ENCODE measurements at regions not wholly inside any gene's neighbourhood (a gene's known extent, or its start where the extent isn't known, plus 50 kb on each side); places are given as distances from the start of the nearest gene placed in this dataset.

DNA sequence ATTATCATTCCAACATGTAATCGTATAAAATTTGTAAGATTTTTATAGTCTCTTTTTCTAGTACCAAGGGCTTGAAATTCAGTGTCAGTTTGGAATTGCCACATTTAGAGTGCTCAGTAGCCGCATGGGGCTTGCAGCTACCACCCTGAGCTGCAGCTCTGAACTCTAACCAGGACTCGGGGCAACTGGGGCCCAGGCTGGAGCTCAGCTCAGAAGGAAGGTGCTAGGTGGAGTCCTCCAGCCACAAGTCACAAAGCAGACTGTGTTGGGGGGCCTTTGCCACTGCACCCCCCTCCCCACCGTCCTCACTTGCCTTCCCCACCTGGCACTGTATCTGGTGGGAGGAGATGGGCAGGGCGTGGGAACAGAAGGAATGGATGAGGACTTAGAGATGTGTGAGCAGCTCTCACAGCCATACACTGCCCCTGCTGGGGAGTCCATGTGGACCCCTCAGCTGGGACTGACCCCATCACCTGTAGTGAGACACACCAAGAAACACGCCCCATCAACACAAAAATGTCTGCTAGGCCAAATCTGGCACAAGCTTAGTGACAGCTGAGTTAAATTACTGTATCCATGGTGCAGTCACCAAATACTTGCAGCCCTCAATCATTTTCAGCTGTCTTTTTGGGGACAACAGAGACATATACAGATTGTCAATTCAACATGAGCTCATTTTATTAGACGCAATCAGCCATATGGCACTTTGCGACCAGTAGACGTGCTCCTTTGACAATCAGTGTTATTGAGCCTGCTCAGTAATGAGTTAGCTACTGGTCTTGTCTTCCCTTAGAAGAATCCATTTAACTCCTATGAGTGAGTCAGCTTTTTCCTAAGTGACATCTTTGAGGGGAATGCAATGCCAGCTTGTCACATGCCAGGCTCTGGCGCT, 241.7 kb upstream of the RAB4A start:
- H3K27ac ChIP-seq (ENCODE audit: low read length) = no peak overlapping the region

GRCh38 chr1:229029879-229030235, 241.1 kb upstream of the RAB4A start:
- no peak overlapping the region for H3K27ac ChIP-seq (ENCODE audit: low read length)
- no peaks in the 10 kb centered on the region for H3K9me3 ChIP-seq (ENCODE audit: insufficient read depth, low read depth, low read length)
- peaks cover 23% of the 10 kb centered on the region for H3K4me1 ChIP-seq (ENCODE audit: insufficient read depth, low read length)
- no peak overlapping the region for H3K4me3 ChIP-seq (ENCODE audit: low read length)
- H3K27me3 ChIP-seq (ENCODE audit: insufficient read depth, low read length) = peaks cover 42% of the 10 kb centered on the region; the same call in 1 of the 2 replicates
- no peak overlapping the region for H3K9ac ChIP-seq (ENCODE audit: low read depth, low read length)
- H3K36me3 ChIP-seq (ENCODE audit: insufficient read depth, low read depth, low read length) = no peaks in the 10 kb centered on the region

More for the DNA sequence above, 241.7 kb upstream of the RAB4A start:
- Histone ChIP-seq H3K27me3 (ENCODE audit: insufficient read depth, low read length) (peaks cover 43% of the 10 kb centered on the region; the same call in 1 of the 2 replicates), H3K4me3 (ENCODE audit: low read length) (no peak overlapping the region), H3K9me3 (ENCODE audit: insufficient read depth, low read depth, low read length) (no peaks in the 10 kb centered on the region), H3K9ac (ENCODE audit: low read depth, low read length) (no peak overlapping the region), H3K36me3 (ENCODE audit: insufficient read depth, low read depth, low read length) (no peaks in the 10 kb centered on the region), H3K4me1 (ENCODE audit: insufficient read depth, low read length) (peaks cover 23% of the 10 kb centered on the region)

GRCh38 chr1:229030630-229031029, 240.3 kb upstream of the RAB4A start:
- H3K9me3 ChIP-seq (ENCODE audit: insufficient read depth, low read depth, low read length) = no peaks in the 10 kb centered on the region
- H3K27ac ChIP-seq (ENCODE audit: low read length) = no peak overlapping the region
- H3K9ac ChIP-seq (ENCODE audit: low read depth, low read length) = no peak overlapping the region
- H3K27me3 ChIP-seq (ENCODE audit: insufficient read depth, low read length) = peaks cover 34% of the 10 kb centered on the region; the same call in 1 of the 2 replicates
- H3K4me1 ChIP-seq (ENCODE audit: insufficient read depth, low read length) = peaks cover 18% of the 10 kb centered on the region
- H3K4me3 ChIP-seq (ENCODE audit: low read length) = no peak overlapping the region
- H3K36me3 ChIP-seq (ENCODE audit: insufficient read depth, low read depth, low read length) = no peaks in the 10 kb centered on the region

DNA sequence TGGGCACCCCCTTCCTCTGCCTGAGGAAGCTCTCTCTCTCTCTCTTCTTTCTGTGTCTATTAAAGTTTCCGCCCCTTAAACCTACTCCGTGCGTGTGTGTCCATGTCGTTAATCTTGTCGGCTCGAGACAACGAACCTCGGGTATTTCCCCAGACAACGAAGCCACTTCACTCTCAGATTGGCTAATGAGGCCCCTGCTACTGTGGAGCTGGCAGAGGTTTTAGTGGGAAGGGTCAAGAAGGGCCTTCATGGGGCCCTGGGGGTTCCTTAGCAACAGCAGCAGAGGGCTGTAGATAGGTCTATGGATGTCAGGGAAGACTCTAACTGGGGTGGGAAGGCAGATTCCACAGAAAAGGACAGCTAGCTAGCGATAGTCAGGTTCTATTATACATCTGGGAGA, 239.8 kb upstream of the RAB4A start:
- H3K36me3 ChIP-seq (ENCODE audit: insufficient read depth, low read depth, low read length) = no peaks in the 10 kb centered on the region
- no peak overlapping the region for H3K27ac ChIP-seq (ENCODE audit: low read length)
- H3K9ac ChIP-seq (ENCODE audit: low read depth, low read length) = no peak overlapping the region
- no peaks in the 10 kb centered on the region for H3K9me3 ChIP-seq (ENCODE audit: insufficient read depth, low read depth, low read length)
- H3K4me1 ChIP-seq (ENCODE audit: insufficient read depth, low read length) = peaks cover 17% of the 10 kb centered on the region
- H3K4me3 ChIP-seq (ENCODE audit: low read length) = no peak overlapping the region
- H3K27me3 ChIP-seq (ENCODE audit: insufficient read depth, low read length) = peaks cover 31% of the 10 kb centered on the region; the same call in 1 of the 2 replicates

DNA sequence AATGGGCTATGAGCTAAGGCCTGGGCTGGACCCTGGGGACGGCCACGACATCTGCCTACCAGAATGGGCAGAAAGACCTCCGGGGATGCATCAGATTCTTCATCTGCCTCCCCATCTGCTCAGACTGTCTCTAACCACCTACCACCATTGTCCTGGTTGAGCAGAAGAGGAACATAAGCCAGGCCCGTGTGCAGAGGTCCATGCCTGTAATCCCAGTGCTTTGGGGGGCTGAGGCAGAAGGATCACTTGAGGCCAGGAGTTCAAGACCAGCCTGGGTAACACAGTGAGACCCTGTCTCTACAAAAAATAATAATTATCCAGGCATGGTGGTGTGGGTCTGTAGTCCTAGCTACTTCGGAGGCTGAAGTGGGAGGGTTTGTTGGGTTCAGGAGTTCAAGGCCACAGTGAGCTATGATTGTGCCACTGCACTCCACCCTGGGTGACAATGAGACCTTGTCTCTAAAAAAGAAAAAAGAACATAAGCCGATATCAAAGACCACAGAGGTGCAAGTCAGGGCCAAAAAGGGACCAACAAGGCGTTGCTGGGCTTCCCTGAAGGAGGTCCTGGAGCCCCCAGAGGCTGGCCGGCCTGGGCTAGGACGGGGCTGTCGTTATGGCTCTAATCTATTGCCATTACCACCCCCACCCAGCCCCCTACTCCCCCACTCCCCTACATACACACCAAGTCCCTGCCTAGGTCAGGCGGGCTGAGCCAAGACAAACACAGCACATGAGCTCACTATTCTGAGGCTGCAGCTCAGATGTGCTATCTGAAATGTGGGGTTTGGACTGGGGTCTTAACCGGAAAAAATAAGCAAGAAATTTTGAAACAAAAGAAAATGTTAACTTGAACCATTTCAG, 239.2 kb upstream of the RAB4A start:
- H3K4me3 ChIP-seq (ENCODE audit: low read length) = no peak overlapping the region
- peaks cover 13% of the 10 kb centered on the region for H3K4me1 ChIP-seq (ENCODE audit: insufficient read depth, low read length)
- no peak overlapping the region for H3K27ac ChIP-seq (ENCODE audit: low read length)
- H3K27me3 ChIP-seq (ENCODE audit: insufficient read depth, low read length) = peaks cover 24% of the 10 kb centered on the region; the same call in 1 of the 2 replicates
- no peaks in the 10 kb centered on the region for H3K36me3 ChIP-seq (ENCODE audit: insufficient read depth, low read depth, low read length)
- no peaks in the 10 kb centered on the region for H3K9me3 ChIP-seq (ENCODE audit: insufficient read depth, low read depth, low read length)
- H3K9ac ChIP-seq (ENCODE audit: low read depth, low read length) = no peak overlapping the region

DNA sequence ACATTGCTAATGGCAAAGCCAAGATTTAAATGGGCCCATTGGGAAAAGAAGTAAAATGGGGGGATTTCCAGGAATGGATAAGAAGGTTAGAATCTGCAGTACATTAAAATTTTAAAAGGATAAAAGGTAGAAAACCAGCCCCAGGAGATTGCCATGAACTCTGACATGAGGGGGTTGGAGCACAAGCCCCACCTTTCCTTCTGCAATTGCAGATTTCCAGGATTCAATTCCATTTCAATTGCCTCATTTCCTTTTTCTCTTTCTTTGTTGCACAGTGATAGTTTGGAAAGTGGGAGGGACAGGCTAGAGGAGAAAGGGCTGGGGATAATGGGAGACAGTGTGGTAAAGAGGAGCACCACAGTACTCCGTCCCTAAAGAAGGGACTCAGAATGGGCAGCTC, 238.5 kb upstream of the RAB4A start:
- Histone ChIP-seq H3K27ac (ENCODE audit: low read length) (no peak overlapping the region), H3K36me3 (ENCODE audit: insufficient read depth, low read depth, low read length) (no peaks in the 10 kb centered on the region), H3K9ac (ENCODE audit: low read depth, low read length) (no peak overlapping the region), H3K9me3 (ENCODE audit: insufficient read depth, low read depth, low read length) (no peaks in the 10 kb centered on the region), H3K4me3 (ENCODE audit: low read length) (no peak overlapping the region), H3K4me1 (ENCODE audit: insufficient read depth, low read length) (peaks cover 9% of the 10 kb centered on the region), H3K27me3 (ENCODE audit: insufficient read depth, low read length) (peaks cover 18% of the 10 kb centered on the region; the same call in 1 of the 2 replicates)

GRCh38 chr1:229033480-229033879, 237.4 kb upstream of the RAB4A start:
- Histone ChIP-seq H3K27me3 (ENCODE audit: insufficient read depth, low read length) (peaks cover 15% of the 10 kb centered on the region; the same call in 1 of the 2 replicates), H3K4me1 (ENCODE audit: insufficient read depth, low read length) (peaks cover 9% of the 10 kb centered on the region), H3K36me3 (ENCODE audit: insufficient read depth, low read depth, low read length) (no peaks in the 10 kb centered on the region), H3K27ac (ENCODE audit: low read length) (no peak overlapping the region), H3K4me3 (ENCODE audit: low read length) (no peak overlapping the region), H3K9me3 (ENCODE audit: insufficient read depth, low read depth, low read length) (no peaks in the 10 kb centered on the region), H3K9ac (ENCODE audit: low read depth, low read length) (no peak overlapping the region)

DNA sequence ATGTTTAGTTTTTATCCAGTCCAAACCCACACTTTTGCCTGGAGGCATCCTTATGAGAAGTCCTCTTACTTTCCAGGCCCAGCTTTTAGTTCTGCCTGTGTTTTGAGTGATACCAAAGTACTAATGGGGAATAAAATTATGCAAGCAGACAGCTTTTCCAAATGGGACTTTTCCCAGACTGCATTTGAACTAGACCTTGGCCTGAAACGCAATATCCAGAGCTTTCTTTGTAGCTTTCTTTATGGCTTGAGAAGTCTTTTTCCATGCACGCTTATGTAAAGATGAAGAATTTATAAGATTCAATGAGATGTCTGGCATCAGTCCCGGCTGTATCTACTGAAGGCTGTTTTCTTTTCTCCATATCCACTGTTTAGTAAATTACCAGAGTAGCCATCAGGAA, 236.6 kb upstream of the RAB4A start:
- no peaks in the 10 kb centered on the region for H3K9me3 ChIP-seq (ENCODE audit: insufficient read depth, low read depth, low read length)
- H3K36me3 ChIP-seq (ENCODE audit: insufficient read depth, low read depth, low read length) = no peaks in the 10 kb centered on the region
- no peak overlapping the region for H3K27ac ChIP-seq (ENCODE audit: low read length)
- H3K9ac ChIP-seq (ENCODE audit: low read depth, low read length) = no peak overlapping the region
- H3K4me3 ChIP-seq (ENCODE audit: low read length) = no peak overlapping the region
- H3K27me3 ChIP-seq (ENCODE audit: insufficient read depth, low read length) = peaks cover 7% of the 10 kb centered on the region; the same call in 1 of the 2 replicates
- peaks cover 7% of the 10 kb centered on the region for H3K4me1 ChIP-seq (ENCODE audit: insufficient read depth, low read length)

DNA sequence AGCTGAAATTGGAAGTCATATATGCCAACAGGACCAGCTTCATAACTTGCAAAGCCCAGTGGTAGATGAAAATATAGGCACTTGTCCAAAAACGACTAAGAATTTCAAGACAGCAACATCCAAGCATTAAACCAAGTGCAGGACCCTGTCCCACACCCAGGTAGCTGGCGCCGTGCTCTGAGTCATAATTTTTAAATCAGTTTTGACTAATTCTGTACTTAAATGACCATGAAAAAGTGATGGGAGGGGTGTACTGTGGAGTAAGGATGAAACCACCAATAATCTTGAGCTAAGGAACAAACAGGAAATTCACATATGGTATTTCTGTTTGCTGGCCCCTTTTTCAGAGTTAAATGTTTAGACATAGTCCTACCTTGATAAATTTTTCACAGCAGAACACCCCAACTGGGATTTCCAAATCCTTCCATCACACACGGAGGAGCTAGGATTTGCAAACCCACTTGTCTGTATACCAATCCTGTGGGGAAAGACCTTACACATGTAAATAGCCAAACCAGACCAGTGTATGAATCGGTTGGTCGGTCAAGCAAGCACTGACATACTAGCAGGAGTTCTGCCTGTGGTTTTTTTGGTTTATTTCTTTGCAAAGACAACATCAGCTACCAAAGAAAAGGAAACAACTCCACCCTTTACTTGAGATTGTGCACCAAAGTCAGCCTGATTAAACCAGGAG, 235.7 kb upstream of the RAB4A start:
- no peak overlapping the region for H3K27ac ChIP-seq (ENCODE audit: low read length)
- no peak overlapping the region for H3K9ac ChIP-seq (ENCODE audit: low read depth, low read length)
- no peaks in the 10 kb centered on the region for H3K27me3 ChIP-seq (ENCODE audit: insufficient read depth, low read length)
- no peaks in the 10 kb centered on the region for H3K9me3 ChIP-seq (ENCODE audit: insufficient read depth, low read depth, low read length)
- peaks cover 7% of the 10 kb centered on the region for H3K4me1 ChIP-seq (ENCODE audit: insufficient read depth, low read length)
- H3K4me3 ChIP-seq (ENCODE audit: low read length) = no peak overlapping the region
- H3K36me3 ChIP-seq (ENCODE audit: insufficient read depth, low read depth, low read length) = no peaks in the 10 kb centered on the region

- Histone ChIP-seq H3K9ac (ENCODE audit: low read depth, low read length) (no peak overlapping the region), H3K27me3 (ENCODE audit: insufficient read depth, low read length) (no peaks in the 10 kb centered on the region), H3K4me1 (ENCODE audit: insufficient read depth, low read length) (peaks cover 6% of the 10 kb centered on the region), H3K9me3 (ENCODE audit: insufficient read depth, low read depth, low read length) (no peaks in the 10 kb centered on the region), H3K36me3 (ENCODE audit: insufficient read depth, low read depth, low read length) (no peaks in the 10 kb centered on the region), H3K4me3 (ENCODE audit: low read length) (no peak overlapping the region), H3K27ac (ENCODE audit: low read length) (no peak overlapping the region)
Measured at GRCh38 chr1:229035748-229036082, 235.2 kb upstream of the RAB4A start.

GRCh38 chr1:229037806-229038405, 233.0 kb upstream of the RAB4A start:
- Histone ChIP-seq H3K27ac (ENCODE audit: low read length) (no peak overlapping the region), H3K9ac (ENCODE audit: low read depth, low read length) (no peak overlapping the region), H3K9me3 (ENCODE audit: insufficient read depth, low read depth, low read length) (no peaks in the 10 kb centered on the region), H3K4me1 (ENCODE audit: insufficient read depth, low read length) (peaks cover 3% of the 10 kb centered on the region; the same call in 1 of the 2 replicates), H3K36me3 (ENCODE audit: insufficient read depth, low read depth, low read length) (no peaks in the 10 kb centered on the region), H3K27me3 (ENCODE audit: insufficient read depth, low read length) (no peaks in the 10 kb centered on the region), H3K4me3 (ENCODE audit: low read length) (no peak overlapping the region)
